CD4-positive, alpha-beta T cell treated with Interferon alpha-2 for 1 hour (primary cell): ENCODE measurements at regions not wholly inside any gene's neighbourhood (a gene's known extent, or its start where the extent isn't known, plus 50 kb on each side); places are given as distances from the start of the nearest gene placed in this dataset.
"Not testable (repeated sequence)": the region's sequence is repeated elsewhere in the genome, so short reads cannot be mapped to it uniquely, and the experiment has no call there.

ENCODE experiments used
- DNase-seq, 2 donors: peaks; one replicate each; pipeline ENCODE4 v3.0.0-alpha.2; 2020 to 2022

DNA sequence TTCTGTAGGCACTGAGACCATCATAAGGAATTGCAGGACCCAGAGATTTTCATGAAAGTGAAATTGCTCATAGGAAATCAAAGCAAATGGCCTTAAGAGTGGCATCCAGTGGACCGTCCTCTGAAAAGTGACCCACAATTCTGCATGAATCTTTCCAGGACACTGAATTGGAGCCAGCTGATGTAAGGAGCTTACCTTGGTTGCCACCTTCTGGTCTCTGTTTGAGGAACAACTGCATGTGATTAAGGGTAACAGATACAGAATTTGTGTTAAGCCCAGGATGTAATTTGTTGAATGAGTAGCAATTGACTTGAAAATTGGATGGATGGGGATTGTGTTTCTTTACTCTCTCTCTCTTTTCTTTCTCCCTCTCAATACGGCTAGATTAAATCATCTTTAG, 49.9 kb upstream of the GAS1 start:
- DNase-seq, result no peak

DNA sequence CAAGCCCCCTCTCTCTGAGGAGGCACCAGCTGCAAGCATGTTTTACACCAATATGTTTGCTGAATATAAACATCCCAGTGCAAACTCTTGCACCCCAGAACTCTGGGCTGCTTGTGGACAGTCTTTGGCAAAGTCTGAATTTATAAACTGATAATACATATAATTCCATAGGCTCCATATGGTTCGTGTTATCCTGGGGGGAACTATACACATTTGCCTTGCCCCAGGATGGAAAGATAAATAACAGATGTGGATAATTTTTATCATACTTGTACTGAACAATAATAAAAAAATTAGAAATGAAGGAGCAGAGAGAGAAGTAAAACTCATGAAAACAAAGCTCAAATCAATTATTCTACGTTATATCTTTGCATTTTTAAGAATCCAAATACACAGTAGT, 50.6 kb upstream of the GAS1 start:
- no peak for DNase-seq

DNA sequence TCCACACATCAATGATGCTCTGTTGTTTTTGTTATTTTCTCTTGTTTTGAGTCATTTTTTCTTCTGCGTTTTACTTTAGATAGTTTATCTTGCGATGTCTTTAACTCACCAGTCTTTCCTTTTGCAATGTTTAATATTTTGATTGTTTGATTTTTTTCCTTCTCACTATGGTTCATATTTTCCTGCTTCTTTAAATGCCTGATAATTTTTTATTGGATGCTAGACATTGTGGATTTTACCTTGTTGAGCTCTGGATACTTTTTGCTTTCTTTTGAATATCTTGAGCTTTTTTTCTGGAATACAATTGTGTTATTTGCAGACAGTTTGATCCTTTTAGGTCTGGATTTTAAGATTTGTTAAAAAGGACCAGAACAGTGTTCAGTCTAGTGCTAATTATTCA, 55.2 kb upstream of the GAS1 start:
- no peak for DNase-seq

DNA sequence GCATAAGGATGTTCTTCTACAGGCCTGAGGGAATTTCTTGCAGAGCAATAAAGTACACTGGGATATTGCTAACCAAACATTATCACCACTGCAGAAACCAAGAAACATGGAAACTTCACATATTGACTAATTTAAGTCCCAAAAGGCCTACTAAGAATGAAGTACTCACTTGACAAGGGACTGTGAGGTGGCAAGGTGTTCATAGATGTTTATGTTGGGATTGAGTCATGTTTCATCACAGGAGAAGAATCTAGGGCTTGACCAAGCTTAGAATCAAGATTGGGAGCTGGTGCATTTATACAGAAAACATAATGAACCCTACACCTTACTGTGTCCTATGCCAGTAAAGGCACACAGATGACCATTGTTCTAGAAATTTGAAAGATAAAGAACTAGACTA, 56.7 kb upstream of the GAS1 start:
- no peak for DNase-seq

DNA sequence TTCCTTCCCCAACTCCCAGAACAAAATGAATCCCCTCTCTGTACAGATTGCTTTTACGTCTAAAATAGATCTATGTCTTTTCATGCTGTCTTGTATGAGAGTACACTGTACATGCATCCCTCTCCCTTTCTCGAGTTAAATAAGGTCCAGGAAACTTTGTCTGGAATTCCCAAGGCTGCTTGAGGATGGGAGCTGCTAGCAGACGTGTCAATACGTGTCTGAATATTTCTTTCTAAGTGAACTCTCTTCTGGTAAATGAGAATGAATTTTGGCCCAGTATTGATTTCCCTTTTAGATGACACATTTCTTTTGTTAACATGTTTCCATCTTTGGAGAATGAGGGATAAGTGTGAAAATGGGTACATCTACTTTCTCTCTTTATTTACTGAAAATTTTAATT, 59.6 kb upstream of the GAS1 start:
- DNase-seq, result no peak

DNA sequence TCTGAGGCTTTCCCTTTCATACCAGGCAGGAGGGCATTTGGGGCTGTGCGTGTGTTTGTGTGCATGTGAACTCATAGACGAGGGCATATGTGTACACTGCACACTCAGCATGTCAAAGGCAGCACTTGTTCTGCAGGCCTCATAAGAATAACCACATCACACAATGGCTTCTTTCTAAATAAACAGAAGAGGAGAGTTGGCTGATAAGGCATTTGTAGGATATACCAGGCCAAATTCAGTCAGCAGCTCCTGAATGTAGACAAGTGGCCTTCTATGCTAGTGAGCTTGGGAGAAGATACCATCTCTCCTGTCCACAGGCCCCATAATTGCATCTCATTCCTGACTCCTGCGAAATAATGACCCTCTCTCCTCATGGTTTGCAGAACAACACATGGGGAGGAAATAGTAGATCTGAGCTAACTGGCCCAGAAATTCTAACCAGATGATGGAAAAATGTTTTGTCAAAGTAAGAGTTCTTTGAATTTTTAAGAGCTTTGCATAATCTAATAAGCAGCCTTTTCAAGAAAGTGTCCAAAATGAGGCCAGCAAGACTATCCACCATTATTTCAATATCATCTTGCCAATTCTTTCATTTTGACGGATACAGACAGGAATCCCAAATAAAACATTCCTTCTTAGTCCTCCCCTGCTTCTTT, 60.5 kb upstream of the GAS1 start:
- DNase-seq, result no peak

DNA sequence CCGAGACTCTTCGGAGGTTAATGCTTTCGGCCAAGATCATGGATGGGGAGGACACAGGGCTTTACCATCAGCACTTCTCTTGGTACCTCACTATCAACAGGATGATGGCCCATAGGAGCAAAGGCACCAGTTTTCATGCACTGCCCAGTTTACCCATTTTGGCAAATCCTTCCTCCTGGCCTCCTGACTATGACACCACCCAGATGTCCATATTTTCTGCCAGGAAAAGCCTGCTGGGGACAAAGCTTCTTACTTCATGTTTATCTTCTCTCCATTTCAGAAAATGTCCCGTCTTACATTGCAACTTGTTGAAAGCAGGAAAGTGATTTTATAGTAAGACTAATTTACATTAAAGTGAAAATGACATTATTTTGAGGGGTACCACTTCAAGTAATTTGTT, 61.4 kb upstream of the GAS1 start:
- no peak for DNase-seq

DNA sequence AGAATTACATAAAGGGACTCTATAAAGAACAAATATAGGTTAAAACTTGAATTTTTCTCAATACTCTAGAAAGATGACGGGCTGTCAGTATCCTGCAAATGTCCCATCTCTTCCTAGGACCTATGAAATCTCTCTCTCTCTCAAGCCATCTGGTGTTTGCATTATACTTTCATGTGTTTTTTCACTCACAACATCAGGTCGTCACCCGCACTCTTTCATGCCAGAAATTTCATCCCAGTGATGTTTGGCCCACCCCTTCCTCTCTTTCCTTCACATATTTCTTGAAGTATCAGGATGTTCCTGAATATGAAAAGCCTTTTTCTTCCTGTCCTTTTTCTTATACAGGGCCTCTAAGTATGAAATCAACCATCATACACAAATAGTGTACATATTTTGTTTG, 63.3 kb upstream of the GAS1 start:
- DNase-seq, result no peak

DNA sequence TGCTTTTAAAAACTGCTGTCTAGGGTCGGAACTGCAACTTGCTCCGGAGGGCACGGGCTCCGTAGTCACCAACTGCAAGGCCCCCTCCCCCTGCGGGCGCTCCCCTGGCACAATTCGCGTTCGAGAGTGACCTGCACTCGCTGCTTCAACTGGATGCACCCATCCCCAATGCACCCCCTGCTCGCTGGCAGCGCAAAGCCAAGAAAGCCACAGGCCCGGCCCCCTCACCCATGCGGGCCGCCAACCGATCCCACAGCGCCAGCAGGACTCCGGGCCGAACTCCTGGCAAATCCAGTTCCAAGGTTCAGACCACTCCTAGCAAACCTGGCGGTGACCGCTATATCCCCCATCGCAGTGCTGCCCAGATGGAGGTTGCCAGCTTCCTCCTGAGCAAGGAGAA, 64.2 kb upstream of the GAS1 start:
- no peak for DNase-seq

DNA sequence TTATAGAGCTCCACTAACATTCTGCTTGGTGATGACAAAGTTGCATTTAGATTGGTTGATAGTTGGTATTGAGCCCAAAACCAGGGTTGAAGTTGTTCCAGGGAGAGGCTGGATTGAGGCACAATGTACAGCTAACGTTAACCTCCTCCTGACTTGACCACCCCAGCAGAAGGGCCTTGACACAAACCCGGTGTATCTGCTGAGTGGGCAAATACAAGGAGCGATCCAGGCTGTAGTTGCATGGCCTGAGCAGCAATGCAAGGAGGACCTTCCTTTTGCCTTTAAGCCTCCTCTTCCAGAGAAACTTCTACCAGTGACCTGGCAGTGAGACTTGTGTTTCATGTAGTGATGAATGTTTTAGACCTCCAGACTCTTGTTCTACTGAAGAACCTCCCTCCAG, 66.2 kb upstream of the GAS1 start:
- DNase-seq, result no peak

DNA sequence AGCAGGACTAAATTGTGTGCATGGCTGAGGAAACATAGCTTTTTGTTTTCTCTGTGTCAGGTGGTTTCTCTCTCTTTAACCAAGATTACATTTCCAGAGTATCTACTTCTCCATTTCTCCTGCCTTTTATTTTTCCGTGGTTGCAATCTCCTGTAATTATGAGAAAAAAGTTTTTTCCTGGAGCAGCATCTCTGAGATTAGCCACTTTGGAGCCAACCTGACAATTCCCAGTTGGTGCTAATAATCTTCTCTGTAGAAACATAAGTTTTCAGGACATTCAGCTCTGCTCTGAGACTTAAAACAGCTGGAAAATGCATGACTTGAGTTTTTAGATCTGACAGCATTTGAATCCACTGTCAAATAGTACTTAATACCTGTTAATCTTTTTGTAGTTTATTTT, 67.1 kb upstream of the GAS1 start:
- DNase-seq, result no peak

DNA sequence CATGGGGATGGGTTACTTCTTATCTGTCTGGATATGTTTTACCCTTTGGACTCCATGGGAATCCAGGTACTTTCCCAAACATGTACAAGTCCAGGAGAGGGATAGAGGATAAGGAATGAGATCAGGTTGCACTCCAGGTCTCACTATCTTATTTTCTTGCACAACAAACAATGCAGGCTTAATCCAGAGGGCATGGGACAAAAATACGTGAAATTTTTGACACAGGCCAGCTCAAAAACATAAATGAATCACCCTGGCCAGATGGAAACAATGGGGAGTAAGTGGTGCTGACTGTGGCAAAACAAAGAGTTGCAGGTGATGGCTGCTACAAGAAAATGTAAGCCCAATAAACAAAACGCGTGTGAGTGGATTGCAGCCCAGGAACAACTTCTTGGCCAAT, 69.4 kb upstream of the GAS1 start:
- no peak for DNase-seq

DNA sequence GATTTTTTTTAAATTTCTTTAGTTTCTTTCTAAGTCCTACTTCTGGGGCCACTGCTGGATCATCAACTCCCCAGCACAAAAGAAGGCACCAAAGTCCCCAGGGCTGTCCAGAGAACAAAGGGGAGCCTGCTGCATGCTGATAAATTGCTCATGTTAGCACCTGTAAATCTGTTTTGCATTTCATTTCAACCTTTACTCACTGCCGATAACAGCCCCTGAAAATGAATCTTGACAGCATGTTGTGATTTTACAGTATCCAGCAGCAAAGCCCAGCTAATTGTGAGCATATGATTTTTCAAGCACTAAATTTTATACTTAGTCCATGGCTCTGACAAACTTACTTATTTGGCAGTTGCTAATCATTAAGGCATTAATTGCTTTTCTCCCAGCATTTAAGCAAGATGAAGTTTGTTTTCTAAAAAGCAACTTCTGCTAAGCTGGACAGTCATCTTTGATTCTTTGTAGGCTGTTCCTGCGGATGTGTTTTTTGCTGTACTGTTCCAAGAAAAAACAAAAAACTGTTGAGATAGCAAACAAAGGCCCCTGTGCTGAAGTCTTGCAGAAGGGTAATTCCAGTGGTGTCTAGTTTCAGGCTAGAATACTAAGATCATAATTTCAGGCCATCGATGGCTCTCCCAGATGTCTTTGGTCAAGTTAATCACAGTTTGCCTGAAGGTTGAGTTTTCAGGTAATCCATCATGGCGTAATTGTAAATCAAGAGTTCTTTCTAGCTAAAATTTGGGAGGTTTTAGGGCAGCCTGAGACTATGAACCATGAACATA, 73.1 kb upstream of the GAS1 start:
- no peak for DNase-seq

DNA sequence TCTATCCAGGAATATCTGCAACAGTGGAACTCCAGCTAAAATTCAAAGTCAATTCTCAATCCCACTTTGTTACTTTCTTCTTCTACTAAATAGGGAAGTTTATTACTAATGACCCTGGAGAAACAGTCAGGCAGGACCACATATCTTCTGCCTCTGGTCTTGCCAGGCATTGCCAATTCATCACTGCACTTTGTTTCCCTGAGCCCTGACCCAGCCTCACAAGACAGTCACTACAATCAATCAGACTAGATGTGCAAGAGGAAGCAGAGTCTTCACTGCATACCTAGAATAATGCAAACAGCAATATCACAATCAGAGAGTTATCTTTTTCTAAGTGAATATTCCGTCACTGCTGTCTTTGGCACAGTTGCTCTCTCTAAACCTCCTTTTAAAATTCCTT, 74.9 kb upstream of the GAS1 start:
- no peak for DNase-seq

DNA sequence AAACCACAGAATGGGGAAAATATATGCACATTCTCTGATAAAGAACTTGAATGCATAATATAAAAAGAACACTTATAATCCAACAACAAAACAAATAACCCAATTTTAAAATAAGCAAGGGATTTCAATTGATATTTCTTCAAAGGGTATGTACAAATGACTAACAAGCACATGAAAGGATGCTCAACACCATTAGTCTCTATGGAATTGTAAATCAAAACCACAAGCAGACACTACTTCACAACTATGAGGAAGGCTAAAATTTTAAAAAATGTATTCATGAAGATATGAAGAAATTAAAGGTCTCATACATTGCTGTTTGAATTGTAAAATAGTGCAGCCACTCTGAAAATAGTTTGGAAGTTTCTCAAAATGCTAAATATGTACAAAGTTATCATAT, 78.9 kb upstream of the GAS1 start:
- no peak for DNase-seq

DNA sequence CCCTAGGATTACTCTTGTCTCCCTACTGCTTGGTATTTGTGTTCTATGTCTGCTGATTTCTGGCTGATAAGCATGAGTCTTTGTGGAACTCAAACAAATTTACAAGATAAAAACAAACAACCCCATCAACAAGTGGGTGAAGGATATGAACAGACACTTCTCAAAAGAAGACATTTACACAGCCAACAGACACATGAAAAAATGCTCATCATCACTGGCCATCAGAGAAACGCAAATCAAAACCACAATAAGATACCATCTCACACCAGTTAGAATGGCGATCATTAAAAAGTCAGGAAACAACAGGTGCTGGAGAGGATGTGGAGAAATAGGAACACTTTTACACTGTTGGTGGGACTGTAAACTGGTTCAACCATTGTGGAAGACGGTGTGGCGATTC, 81.5 kb upstream of the GAS1 start:
- DNase-seq, result not testable (repeated sequence)

DNA sequence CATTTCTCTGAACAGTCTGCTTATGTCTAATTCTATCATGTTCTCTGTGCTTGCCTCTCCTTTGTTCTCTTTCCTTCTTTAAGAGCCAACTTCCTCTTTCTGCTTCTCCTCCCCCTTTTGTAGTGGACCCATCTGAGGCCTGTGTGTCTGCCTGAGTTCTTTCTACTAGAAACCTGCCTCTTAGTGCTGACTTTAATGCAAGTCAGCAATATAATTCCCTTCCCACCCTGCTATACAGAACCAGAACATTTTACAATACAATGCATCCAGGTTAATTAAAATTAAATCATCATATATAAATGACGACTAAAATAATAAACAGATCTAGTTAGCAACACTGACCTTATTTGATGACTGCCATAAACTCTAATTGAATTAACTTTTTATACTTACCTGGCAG, 82.6 kb upstream of the GAS1 start:
- DNase-seq, result no peak

DNA sequence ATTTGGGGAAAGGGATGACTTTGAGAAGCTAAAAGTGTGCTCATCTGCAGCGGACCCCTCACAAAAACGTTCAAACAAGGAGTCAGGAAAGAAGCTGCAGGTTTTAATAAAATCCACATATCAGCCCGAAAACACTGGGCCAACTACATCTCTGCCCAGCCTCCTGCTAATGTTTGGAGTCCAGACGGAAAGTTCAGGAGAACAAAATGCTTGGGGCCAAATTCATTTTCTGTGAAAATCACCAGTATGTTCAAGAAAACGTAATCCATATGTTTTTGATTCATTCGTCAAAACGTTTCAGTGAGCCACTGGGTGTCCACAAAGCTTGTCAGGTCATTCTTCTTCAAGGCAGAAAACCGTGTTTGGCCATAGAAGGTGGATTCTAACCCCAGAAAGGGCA, 87.5 kb upstream of the GAS1 start:
- no peak for DNase-seq

DNA sequence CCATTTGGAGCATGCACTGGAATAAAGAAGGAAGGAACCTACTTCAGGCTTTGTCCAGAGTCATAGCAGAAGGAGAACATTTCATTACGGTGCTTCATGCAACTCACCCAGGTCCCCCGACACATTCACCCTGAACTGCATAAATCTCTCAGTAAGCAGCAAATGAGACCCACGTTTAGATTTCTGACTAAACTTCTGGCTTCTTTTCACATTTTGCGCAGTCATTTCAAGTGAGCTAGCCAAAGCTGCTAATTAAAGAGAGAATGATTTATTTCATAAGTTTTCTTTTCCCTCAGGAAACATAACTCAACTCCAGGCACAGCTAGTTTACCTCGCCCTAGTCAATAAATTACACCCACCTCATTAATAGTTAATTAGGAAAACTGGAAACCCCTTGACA, 88.6 kb upstream of the GAS1 start:
- no peak for DNase-seq

DNA sequence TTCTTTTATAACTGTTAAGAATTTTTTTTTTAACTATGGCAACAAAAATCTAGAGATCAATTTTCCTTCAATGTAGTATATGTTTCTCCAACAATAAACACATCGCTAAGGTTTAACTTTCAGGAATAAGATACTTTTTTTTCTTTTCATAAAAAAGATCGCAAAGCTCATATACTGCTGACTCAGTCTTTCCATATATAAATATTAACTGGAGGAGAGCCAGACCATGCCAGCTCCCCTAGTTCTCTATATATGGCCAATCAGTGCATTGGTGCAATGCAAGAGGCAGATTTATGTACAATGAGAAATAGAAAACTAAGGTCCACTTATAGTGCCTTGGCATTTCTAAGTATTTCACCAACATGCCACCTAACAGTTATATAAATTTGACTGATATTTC, 89.2 kb upstream of the GAS1 start:
- DNase-seq, result no peak

DNA sequence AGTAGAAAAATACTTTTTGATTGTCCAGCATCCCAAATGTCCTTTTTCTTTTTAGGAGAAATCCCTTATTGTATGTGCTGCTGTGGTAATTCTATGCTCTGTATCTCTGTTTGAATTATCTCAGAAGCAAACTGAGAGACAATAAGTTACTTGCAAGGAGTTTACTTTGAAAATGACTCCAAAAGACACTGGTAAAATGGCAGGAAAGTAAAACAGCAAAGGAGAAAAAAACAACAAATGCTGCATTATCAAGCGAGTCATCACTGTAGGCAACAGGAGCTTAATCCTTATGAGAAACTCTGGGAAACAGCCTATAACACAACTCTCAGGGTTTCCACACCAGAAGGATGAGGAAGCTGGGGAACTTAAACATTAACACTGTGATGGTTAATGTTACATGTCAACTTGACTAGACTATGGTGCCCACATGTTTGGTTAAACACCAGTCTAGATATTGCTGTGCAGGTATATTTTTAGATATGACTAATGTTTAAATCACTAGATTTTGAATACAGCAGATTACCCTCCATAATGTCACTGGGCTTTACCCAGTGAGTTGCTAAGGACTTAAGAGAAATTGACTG, 92.6 kb upstream of the GAS1 start:
- DNase-seq, result no peak

DNA sequence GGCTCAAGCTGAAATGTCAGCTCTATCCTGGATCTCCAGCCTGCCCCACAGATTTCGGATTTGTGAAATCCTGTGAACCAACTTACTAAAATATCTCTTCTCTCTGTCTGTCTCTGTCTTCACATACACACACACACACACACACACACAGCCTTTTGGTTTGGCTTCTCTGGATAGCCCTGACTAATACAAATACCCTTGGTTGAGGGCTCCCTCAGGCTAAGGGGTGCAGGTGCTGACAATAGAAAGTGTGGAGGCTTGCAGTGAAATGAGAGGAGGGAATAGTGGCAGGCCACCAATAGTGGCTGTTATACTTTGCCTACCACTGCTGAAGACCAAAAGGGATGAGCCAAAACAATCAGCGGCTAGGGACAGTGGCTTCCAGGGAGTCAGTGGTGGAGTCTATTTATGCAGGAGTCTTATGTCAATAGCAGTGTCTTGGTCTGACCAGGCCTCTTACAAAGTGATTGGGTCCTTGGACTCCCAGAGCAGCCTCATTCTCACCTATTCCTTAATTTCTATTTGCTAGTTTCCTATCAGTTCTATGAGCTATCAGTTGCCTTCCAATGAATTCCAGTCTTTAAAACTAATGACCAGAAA, 93.2 kb upstream of the GAS1 start:
- no peak for DNase-seq

DNA sequence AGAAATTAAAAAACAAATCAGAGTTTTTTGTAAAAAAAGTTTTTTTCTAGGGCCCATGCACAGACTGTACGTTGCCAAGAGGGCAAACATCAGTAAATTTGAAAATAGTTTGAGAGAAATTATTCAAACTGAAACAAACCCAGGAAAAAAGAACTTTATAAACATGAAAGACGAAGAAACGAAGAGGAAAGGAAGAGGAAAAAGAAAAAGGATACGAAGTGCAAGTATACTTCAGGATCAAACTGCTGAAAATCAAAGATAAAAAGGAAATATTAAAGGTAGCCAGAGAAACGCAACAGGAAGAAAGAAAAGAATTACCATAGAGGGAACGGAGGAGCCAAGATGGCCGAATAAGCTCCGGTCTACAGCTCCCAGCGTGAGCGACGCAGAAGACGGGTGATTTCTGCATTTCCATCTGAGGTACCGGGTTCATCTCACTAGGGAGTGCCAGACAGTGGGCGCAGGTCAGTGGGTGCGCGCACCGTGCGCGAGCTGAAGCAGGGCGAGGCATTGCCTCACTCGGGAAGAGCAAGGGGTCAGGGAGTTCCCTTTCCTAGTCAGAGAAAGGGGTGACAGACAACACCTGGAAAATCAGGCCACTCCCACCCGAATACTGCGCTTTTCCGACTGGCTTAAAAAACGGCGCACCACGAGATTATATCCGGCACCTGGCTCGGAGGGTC, 94.4 kb upstream of the GAS1 start:
- DNase-seq, result not testable (repeated sequence)
